ENCODE measurements at regions not wholly inside any gene's neighbourhood (a gene's known extent, or its start where the extent isn't known, plus 50 kb on each side); places are given as distances from the start of the nearest gene placed in this dataset.

GRCh38 chr18:31241425-31241824 is 76.5 kb upstream of the DSG1 start:
- no peak for TF ChIP-seq CTCF (conservative IDR thresholded peaks at IDR 0.05)
- H3K27ac ChIP-seq: peak overlapping the region; percentile 95

GRCh38 chr18:31241900-31242409 is 76.0 kb upstream of the DSG1 start:
- peak; percentile 81 for TF ChIP-seq CTCF (conservative IDR thresholded peaks at IDR 0.05)
- H3K27ac ChIP-seq: peak overlapping the region; percentile 95

- peak overlapping the region; percentile 95 for H3K27ac ChIP-seq
- TF ChIP-seq CTCF (conservative IDR thresholded peaks at IDR 0.05): no peak
Observed at GRCh38 chr18:31243740-31244512, 74.0 kb upstream of the DSG1 start.

- no peak for TF ChIP-seq CTCF (conservative IDR thresholded peaks at IDR 0.05)
- peak overlapping the region; percentile 95; the same call in 1 of the 2 replicates for H3K27ac ChIP-seq
Observed at GRCh38 chr18:31244771-31245394, 73.1 kb upstream of the DSG1 start.

GRCh38 chr18:31245820-31246219 is 72.1 kb upstream of the DSG1 start:
- no peak overlapping the region for H3K27ac ChIP-seq
- TF ChIP-seq CTCF (conservative IDR thresholded peaks at IDR 0.05): no peak

GRCh38 chr18:31246460-31246859 is 71.5 kb upstream of the DSG1 start:
- no peak overlapping the region for H3K27ac ChIP-seq
- no peak for TF ChIP-seq CTCF (conservative IDR thresholded peaks at IDR 0.05)

- H3K27ac ChIP-seq: no peak overlapping the region
- no peak for TF ChIP-seq CTCF (conservative IDR thresholded peaks at IDR 0.05)
Observed at GRCh38 chr18:31247574-31248199, 70.3 kb upstream of the DSG1 start.

All from VCaP (cell line).